ENCODE measurements at regions not wholly inside any gene's neighbourhood (a gene's known extent, or its start where the extent isn't known, plus 50 kb on each side); places are given as distances from the start of the nearest gene placed in this dataset.

DNA sequence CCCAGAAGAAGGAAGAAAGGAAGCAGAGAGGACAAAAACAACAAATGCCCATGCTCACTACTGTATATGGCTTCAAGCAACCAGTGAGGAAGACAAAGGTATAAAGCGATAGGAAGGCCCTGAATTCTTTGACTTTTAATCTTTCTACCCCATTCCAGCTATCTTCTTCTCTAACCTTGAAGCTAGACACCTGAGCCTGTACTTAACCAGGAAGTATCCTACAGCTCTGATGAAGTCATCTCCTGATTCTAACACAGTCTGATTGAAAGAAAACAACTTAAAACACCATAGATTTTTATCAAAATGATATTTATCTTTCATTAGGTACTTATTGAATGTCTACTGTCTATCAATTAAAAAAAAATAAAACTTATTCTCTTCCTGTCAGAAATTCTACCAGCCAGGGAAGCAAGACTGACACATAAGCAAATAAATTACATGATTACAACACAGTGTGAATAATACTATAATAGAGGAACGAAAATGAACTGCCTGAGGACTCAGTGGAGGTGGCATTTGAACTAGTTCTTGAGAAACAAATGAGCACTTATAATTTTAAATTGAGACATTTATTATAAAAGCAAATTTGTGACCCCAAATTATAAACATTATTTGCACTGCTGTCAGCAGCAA, 123.3 kb upstream of the ELL2 start:
- TF ChIP-seq, protein P1, sequence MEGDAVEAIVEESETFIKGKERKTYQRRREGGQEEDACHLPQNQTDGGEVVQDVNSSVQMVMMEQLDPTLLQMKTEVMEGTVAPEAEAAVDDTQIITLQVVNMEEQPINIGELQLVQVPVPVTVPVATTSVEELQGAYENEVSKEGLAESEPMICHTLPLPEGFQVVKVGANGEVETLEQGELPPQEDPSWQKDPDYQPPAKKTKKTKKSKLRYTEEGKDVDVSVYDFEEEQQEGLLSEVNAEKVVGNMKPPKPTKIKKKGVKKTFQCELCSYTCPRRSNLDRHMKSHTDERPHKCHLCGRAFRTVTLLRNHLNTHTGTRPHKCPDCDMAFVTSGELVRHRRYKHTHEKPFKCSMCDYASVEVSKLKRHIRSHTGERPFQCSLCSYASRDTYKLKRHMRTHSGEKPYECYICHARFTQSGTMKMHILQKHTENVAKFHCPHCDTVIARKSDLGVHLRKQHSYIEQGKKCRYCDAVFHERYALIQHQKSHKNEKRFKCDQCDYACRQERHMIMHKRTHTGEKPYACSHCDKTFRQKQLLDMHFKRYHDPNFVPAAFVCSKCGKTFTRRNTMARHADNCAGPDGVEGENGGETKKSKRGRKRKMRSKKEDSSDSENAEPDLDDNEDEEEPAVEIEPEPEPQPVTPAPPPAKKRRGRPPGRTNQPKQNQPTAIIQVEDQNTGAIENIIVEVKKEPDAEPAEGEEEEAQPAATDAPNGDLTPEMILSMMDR (IDR thresholded peaks at IDR 0.05): no peak
- TF ChIP-seq POLR2A (IDR thresholded peaks at IDR 0.05) (no peak), EP300 (IDR thresholded peaks at IDR 0.05) (no peak)

All from tibial nerve (tissue), 4 donors.